ENCODE measurements at regions not wholly inside any gene's neighbourhood (a gene's known extent, or its start where the extent isn't known, plus 50 kb on each side); places are given as distances from the start of the nearest gene placed in this dataset.

- Histone ChIP-seq H3K4me1 (no peaks in the 10 kb centered on the region), H3K27ac (no peak overlapping the region), H3K9me3 (no peaks in the 10 kb centered on the region), H3K4me3 (no peak overlapping the region), H3K27me3 (ENCODE audit: low read depth) (no peaks in the 10 kb centered on the region), H3K36me3 (no peaks in the 10 kb centered on the region)
- DNase-seq (no peak), ATAC-seq (no peak)
- intact Hi-C loops (cut with DNase I) = no loop called here
- TF ChIP-seq, protein P1, sequence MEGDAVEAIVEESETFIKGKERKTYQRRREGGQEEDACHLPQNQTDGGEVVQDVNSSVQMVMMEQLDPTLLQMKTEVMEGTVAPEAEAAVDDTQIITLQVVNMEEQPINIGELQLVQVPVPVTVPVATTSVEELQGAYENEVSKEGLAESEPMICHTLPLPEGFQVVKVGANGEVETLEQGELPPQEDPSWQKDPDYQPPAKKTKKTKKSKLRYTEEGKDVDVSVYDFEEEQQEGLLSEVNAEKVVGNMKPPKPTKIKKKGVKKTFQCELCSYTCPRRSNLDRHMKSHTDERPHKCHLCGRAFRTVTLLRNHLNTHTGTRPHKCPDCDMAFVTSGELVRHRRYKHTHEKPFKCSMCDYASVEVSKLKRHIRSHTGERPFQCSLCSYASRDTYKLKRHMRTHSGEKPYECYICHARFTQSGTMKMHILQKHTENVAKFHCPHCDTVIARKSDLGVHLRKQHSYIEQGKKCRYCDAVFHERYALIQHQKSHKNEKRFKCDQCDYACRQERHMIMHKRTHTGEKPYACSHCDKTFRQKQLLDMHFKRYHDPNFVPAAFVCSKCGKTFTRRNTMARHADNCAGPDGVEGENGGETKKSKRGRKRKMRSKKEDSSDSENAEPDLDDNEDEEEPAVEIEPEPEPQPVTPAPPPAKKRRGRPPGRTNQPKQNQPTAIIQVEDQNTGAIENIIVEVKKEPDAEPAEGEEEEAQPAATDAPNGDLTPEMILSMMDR (IDR thresholded peaks at IDR 0.05) = no peak
Measured at GRCh38 chr11:119523539-119524157, 100.7 kb upstream of the THY1 start.

DNA sequence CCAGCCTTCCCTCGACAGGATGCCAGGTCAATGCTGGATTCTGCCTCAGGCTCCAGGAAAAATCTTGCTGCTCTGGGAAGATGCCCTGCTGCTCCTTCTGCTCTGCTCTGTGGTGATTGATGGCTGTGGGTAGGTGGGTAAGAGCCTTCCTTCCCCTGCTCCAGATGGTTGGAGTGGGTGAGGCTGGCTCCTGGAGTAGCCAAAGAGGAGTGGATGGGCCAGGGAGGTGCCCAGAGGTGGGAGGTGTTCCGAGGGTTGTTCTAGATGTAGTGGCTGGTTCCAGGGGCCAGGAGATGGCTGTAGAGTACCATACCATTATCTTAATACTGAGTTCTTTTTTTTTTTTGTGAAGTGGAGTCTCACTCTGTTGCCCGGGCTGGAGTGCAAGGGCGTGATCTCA, 99.6 kb upstream of the THY1 start:
- Histone ChIP-seq H3K27ac (no peak overlapping the region), H3K4me1 (no peaks in the 10 kb centered on the region), H3K36me3 (no peaks in the 10 kb centered on the region), H3K4me3 (no peak overlapping the region), H3K27me3 (ENCODE audit: low read depth) (no peaks in the 10 kb centered on the region), H3K9me3 (no peaks in the 10 kb centered on the region)
- no peak for ATAC-seq
- no peak for DNase-seq
- intact Hi-C loops (cut with DNase I) = no loop called here
- TF ChIP-seq, protein P1 (IDR thresholded peaks at IDR 0.05) = no peak

- ATAC-seq = no peak
- H3K4me3 ChIP-seq = no peak overlapping the region
Measured at GRCh38 chr11:119521551-119521950, 98.6 kb upstream of the THY1 start.

DNA sequence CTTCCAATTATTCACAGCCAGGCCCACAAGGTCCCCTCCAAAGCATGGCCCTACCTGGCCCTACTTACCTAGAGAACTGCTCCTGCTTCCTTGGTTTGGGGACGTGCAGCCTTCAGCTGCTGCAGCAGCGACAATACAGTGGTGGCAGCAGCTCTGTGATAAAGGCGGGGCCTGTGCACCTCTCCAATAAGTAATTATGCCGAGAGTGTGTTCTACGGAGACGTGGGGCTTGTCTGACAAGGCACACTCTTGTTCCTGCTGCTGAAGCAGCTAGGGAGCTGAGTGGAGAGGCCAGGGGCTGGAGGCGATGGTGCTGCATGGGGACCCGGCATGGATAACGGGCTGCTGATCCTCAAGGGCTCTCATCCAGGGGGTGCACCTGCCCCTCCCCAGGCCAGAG, 98.0 kb upstream of the THY1 start:
- no peaks in the 10 kb centered on the region for H3K36me3 ChIP-seq
- no peaks in the 10 kb centered on the region for H3K4me1 ChIP-seq
- no peak overlapping the region for H3K27ac ChIP-seq
- intact Hi-C loops (cut with DNase I) = no loop called here
- DNase-seq = no peak
- ATAC-seq = no peak
- TF ChIP-seq, protein P1 (IDR thresholded peaks at IDR 0.05) = no peak
- H3K27me3 ChIP-seq (ENCODE audit: low read depth) = no peaks in the 10 kb centered on the region
- H3K4me3 ChIP-seq = no peak overlapping the region
- H3K9me3 ChIP-seq = no peaks in the 10 kb centered on the region

More at GRCh38 chr11:119521551-119521950, 98.6 kb upstream of the THY1 start:
- TF ChIP-seq, protein P1 (IDR thresholded peaks at IDR 0.05) = no peak
- Histone ChIP-seq H3K4me1 (no peaks in the 10 kb centered on the region), H3K9me3 (no peaks in the 10 kb centered on the region), H3K27me3 (ENCODE audit: low read depth) (no peaks in the 10 kb centered on the region), H3K27ac (no peak overlapping the region), H3K36me3 (no peaks in the 10 kb centered on the region)
- DNase-seq = no peak
- intact Hi-C loops (cut with DNase I) = no loop called here

DNA sequence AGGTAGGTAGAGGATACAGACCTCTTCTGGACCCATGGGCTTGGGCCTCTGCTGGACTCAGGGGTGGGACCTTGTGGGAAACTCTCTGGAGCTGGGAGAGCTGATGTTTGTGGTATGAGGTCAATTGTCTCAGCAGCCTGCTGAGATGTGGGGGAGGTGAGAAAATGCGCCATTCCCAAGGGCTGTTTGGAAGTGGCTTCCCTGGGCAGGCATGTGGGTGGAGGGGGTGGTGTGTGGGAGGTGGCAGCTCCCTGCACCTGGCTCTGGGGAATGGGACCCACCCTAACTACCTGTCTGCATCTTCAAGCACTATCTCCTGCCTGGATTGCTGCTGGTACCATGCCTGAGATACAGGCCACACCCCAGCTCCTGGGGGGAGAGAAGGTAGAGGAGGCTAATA, 97.4 kb upstream of the THY1 start:
- Histone ChIP-seq H3K36me3 (no peaks in the 10 kb centered on the region), H3K9me3 (no peaks in the 10 kb centered on the region), H3K27ac (no peak overlapping the region), H3K4me3 (no peak overlapping the region), H3K4me1 (no peaks in the 10 kb centered on the region), H3K27me3 (ENCODE audit: low read depth) (no peaks in the 10 kb centered on the region)
- DNase-seq = no peak
- ATAC-seq = no peak
- TF ChIP-seq, protein P1 (IDR thresholded peaks at IDR 0.05) = no peak
- intact Hi-C loops (cut with DNase I) = no loop called here

All from lower lobe of right lung (tissue), 2 donors.